SK-N-SH (cell line): ENCODE measurements at regions not wholly inside any gene's neighbourhood (a gene's known extent, or its start where the extent isn't known, plus 50 kb on each side); places are given as distances from the start of the nearest gene placed in this dataset.

Experiments
- CTCF ChIA-PET: fragments of 300-600, 350-600 bp; formaldehyde crosslinking; extraction: SDS; loops from one replicate; lab custom pipeline; 2021; lab: Yijun Ruan, JAX
- POLR2A ChIA-PET: fragments of 350-600 bp; sonication (Branson Sonifier 250); formaldehyde crosslinking; extraction: SDS; loops from one replicate; lab custom pipeline; 2020; ENCODE audit warnings: antibody characterized with exemption, inconsistent platforms; lab: Yijun Ruan, JAX
- DNase-seq: peaks from one replicate; pipeline ENCODE4 v3.0.0; 2012
- H2AFZ ChIP-seq: fragments of 200-600 bp; sonication (generic); 2 replicates; pipeline ENCODE4 v1.8.1; 2016; ENCODE audit warnings: antibody characterized with exemption, mild to moderate bottlenecking, low read depth
- H3F3A ChIP-seq: fragments of 200-600 bp; sonication (generic); replicated peaks from 2 replicates; pipeline ENCODE3; 2016; ENCODE audit warnings: antibody characterized with exemption, mild to moderate bottlenecking; ENCODE audit not compliant: insufficient read depth
- H3K27ac ChIP-seq, 2 experiments: fragments of 200-500 bp in 1 of 2; fragments of 200-600 bp in 1 of 2; sonication (Bioruptor generic) in 1 of 2; sonication (generic), shearing (Covaris generic) in 1 of 2; 2 replicates each; pipeline versions ENCODE4 v1.5.1 to v1.6.1; 2014 to 2016; ENCODE audit warnings: low read depth in 2 of 2, inconsistent platforms in 1 of 2, low read length in 1 of 2, mild to moderate bottlenecking in 1 of 2, mixed read lengths in 1 of 2
- H3K27me3 ChIP-seq: fragments of 200-600 bp; sonication (generic), shearing (Covaris generic); 2 replicates; pipeline ENCODE4 v1.6.1; 2016; ENCODE audit warnings: mixed run types; ENCODE audit not compliant: insufficient read depth
- H3K36me3 ChIP-seq, 2 experiments: fragments of 200-500 bp in 1 of 2; fragments of 200-600 bp in 1 of 2; sonication (Bioruptor generic) in 1 of 2; sonication (generic) in 1 of 2; replicated peaks in 1 of 2; 2 replicates each; pipeline versions ENCODE3 to v1.5.1; 2014 to 2016; ENCODE audit warnings: low read length in 1 of 2, mild to moderate bottlenecking in 1 of 2; ENCODE audit not compliant: insufficient read depth in 2 of 2, control insufficient read depth in 1 of 2
- H3K4me1 ChIP-seq, 2 experiments: fragments of 200-500 bp in 1 of 2; fragments of 200-600 bp in 1 of 2; sonication (Bioruptor generic) in 1 of 2; sonication (generic), shearing (Covaris generic) in 1 of 2; 2 replicates each; pipeline versions ENCODE4 v1.5.1 to v1.6.1; 2014 to 2016; ENCODE audit warnings: low read depth in 1 of 2, low read length in 1 of 2, mixed run types in 1 of 2; ENCODE audit not compliant: insufficient read depth in 2 of 2, control insufficient read depth in 1 of 2
- H3K4me2 ChIP-seq: fragments of 200-600 bp; sonication (generic), shearing (Covaris generic); 2 replicates; pipeline ENCODE4 v1.6.1; 2017; ENCODE audit warnings: mixed run types
- H3K4me3 ChIP-seq, 2 experiments: fragments of 200-500 bp in 1 of 2; fragments of 200-600 bp in 1 of 2; sonication (Bioruptor generic) in 1 of 2; sonication (generic), shearing (Covaris generic) in 1 of 2; 2 replicates each; pipeline versions ENCODE4 v1.5.1 to v1.8.1; 2014 to 2016; ENCODE audit warnings: low read depth in 2 of 2, inconsistent platforms in 1 of 2, low read length in 1 of 2, mild to moderate bottlenecking in 1 of 2, mixed read lengths in 1 of 2, moderate library complexity in 1 of 2
- H3K79me2 ChIP-seq: fragments of 200-600 bp; sonication (generic); 2 replicates; pipeline ENCODE4 v1.8.1; 2017; ENCODE audit warnings: mild to moderate bottlenecking; ENCODE audit not compliant: insufficient read depth
- H3K9ac ChIP-seq: fragments of 200-600 bp; sonication (generic); 2 replicates; pipeline ENCODE4 v1.6.1; 2017; ENCODE audit warnings: mixed run types
- H3K9me2 ChIP-seq: fragments of 200-600 bp; sonication (generic); 2 replicates; pipeline ENCODE4 v1.6.1; 2017; ENCODE audit warnings: mixed run types
- H3K9me3 ChIP-seq: fragments of 200-600 bp; sonication (generic); 2 replicates; pipeline ENCODE4 v1.6.1; 2017; ENCODE audit warnings: mixed run types, mild to moderate bottlenecking, moderate library complexity
- H4K20me1 ChIP-seq: fragments of 200-600 bp; sonication (generic); 2 replicates; pipeline ENCODE4 v1.6.1; 2017; ENCODE audit warnings: mild to moderate bottlenecking, mixed run types; ENCODE audit not compliant: insufficient read depth
- EZH2phosphoT487 ChIP-seq: fragments of 200-600 bp; sonication (generic); IDR thresholded peaks from 2 replicates; pipeline ENCODE4 v1.6.1; 2017; ENCODE audit warnings: low read depth, mixed run types, mild to moderate bottlenecking, antibody characterized with exemption, moderate library complexity, borderline replicate concordance
- FOXJ3 ChIP-seq: sonication (generic); formaldehyde crosslinking; IDR thresholded peaks from 2 replicates; pipeline ENCODE4 v1.5.1; 2020; ENCODE audit warnings: mild to moderate bottlenecking, missing genetic modification reagents
- GABPA ChIP-seq: IDR thresholded peaks from 2 replicates; pipeline ENCODE4 v1.4.0; 2012; ENCODE audit warnings: low read depth, mild to moderate bottlenecking
- JUND ChIP-seq: IDR thresholded peaks from 2 replicates; pipeline ENCODE4 v1.4.0; 2012
- MXI1 ChIP-seq: IDR thresholded peaks from 2 replicates; pipeline ENCODE4 v1.6.1; 2012; ENCODE audit warnings: mild to moderate bottlenecking, low read depth, low read length, improper control_type of control experiment
- RAD21 ChIP-seq: IDR thresholded peaks from 2 replicates; pipeline ENCODE4 v1.6.1; 2012; ENCODE audit warnings: mild to moderate bottlenecking, low read length
- RCOR1 ChIP-seq: fragments of 150-350 bp; IDR thresholded peaks from 2 replicates; pipeline ENCODE4 v1.6.1; 2017; ENCODE audit warnings: antibody characterized with exemption, low read length
- RXRA ChIP-seq: IDR thresholded peaks from 2 replicates; pipeline ENCODE4 v1.4.0; 2012; ENCODE audit warnings: low read depth, mild to moderate bottlenecking, borderline replicate concordance
- SIN3A ChIP-seq: IDR thresholded peaks from 2 replicates; pipeline ENCODE4 v1.6.1; 2012; ENCODE audit warnings: low read depth, mild to moderate bottlenecking, low read length, moderate library complexity, borderline replicate concordance
- TEAD4 ChIP-seq: IDR thresholded peaks from 2 replicates; pipeline ENCODE4 v1.4.0; 2012; ENCODE audit warnings: mild to moderate bottlenecking, borderline replicate concordance; ENCODE audit not compliant: insufficient read depth
- WGBS: methylation state at CpG from one replicate; pipeline ENCODE4 v1.1.6; 2017; ENCODE audit warnings: low lambda C conversion rate; 5-methylcytosine and 5-hydroxymethylcytosine counted together
- TF ChIP-seq, protein P1 (sequence below): IDR thresholded peaks from 2 replicates; pipeline ENCODE4 v1.6.1; 2012; ENCODE audit warnings: mild to moderate bottlenecking, low read depth, low read length, moderate library complexity
- TF ChIP-seq, protein P2 (sequence below): fragments of 200-600 bp; sonication (generic); IDR thresholded peaks from 2 replicates; pipeline ENCODE4 v1.6.1; 2017; ENCODE audit warnings: antibody characterized with exemption, mild to moderate bottlenecking, moderate library complexity

DNA sequence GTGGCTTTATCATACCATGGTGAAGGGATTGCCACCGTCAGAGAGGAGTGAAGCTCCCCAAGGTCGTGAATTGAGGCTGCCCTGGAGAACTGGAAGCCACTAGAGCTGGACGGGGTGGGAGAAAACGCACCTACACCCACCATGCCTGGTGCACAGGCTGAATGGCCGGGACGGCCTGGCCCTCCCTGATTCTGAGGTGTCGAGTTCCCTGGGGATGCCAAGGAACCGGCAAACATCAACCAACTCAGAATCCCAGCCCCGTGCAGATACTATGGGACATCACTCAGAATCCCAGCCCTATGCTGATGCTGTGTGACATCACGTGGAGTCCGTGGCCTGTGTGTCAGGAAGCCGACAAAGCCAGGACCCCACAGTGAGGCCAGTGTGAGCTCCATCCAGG, 650.0 kb downstream of the BRD1 start:
- Histone ChIP-seq H4K20me1 (no peaks in the 10 kb centered on the region), H3K4me1 (no peaks in the 10 kb centered on the region; a peak in 1 of 4 replicates), H3K9ac (no peak overlapping the region), H3F3A (no peaks in the 10 kb centered on the region), H3K9me2 (no peaks in the 10 kb centered on the region), H3K4me3 (no peak overlapping the region), H3K4me2 (no peak overlapping the region), H3K27ac (no peak overlapping the region), H2AFZ (no peak overlapping the region), H3K9me3 (no peaks in the 10 kb centered on the region), H3K79me2 (no peaks in the 10 kb centered on the region), H3K27me3 (no peaks in the 10 kb centered on the region; the same call in 1 of the 2 replicates), H3K36me3 (no peaks in the 10 kb centered on the region)
- WGBS = 0% methylated on average over 2 of the region's 12 CpGs
- DNase-seq = no peak
- ChIA-PET CTCF (no interaction called here), POLR2A (no interaction called here)
- no peak for TF ChIP-seq EZH2phosphoT487

DNA sequence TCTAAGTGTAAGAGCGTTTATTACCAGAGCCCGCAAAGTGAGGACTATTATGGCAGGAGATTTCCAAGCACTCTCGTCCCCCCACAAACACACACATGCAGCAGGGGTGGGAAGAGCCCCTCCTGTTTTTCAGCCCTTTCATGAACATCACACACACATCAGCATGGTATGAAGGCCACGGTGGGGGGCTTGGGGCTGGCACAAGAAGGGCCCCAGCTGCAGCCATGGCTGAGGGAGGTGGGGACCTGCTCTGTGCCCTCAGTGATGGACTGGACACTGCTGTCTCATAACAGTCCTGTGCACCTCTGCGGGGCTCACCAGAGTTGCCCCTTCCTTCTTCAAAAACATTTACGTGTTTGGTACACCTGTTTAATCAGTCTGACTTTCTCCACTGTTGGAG, 650.7 kb downstream of the BRD1 start:
- no peak overlapping the region for H3K4me3 ChIP-seq
- H3K27me3 ChIP-seq = no peaks in the 10 kb centered on the region; the same call in 1 of the 2 replicates
- H3K27ac ChIP-seq = no peak overlapping the region
- DNase-seq = no peak
- CTCF ChIA-PET = no interaction called here
- no peaks in the 10 kb centered on the region for H3K36me3 ChIP-seq
- no peaks in the 10 kb centered on the region for H4K20me1 ChIP-seq
- TF ChIP-seq GABPA (no peak), MXI1 (no peak), RCOR1 (no peak), JUND (no peak), TEAD4 (no peak)
- TF ChIP-seq, protein P1, sequence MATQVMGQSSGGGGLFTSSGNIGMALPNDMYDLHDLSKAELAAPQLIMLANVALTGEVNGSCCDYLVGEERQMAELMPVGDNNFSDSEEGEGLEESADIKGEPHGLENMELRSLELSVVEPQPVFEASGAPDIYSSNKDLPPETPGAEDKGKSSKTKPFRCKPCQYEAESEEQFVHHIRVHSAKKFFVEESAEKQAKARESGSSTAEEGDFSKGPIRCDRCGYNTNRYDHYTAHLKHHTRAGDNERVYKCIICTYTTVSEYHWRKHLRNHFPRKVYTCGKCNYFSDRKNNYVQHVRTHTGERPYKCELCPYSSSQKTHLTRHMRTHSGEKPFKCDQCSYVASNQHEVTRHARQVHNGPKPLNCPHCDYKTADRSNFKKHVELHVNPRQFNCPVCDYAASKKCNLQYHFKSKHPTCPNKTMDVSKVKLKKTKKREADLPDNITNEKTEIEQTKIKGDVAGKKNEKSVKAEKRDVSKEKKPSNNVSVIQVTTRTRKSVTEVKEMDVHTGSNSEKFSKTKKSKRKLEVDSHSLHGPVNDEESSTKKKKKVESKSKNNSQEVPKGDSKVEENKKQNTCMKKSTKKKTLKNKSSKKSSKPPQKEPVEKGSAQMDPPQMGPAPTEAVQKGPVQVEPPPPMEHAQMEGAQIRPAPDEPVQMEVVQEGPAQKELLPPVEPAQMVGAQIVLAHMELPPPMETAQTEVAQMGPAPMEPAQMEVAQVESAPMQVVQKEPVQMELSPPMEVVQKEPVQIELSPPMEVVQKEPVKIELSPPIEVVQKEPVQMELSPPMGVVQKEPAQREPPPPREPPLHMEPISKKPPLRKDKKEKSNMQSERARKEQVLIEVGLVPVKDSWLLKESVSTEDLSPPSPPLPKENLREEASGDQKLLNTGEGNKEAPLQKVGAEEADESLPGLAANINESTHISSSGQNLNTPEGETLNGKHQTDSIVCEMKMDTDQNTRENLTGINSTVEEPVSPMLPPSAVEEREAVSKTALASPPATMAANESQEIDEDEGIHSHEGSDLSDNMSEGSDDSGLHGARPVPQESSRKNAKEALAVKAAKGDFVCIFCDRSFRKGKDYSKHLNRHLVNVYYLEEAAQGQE = no peak
- TF ChIP-seq, all 33 proteins: peak for 0
- POLR2A ChIA-PET = no interaction called here
- Histone ChIP-seq H3K4me2 (no peak overlapping the region), H3K9me3 (no peaks in the 10 kb centered on the region), H3K4me1 (no peaks in the 10 kb centered on the region; a peak in 1 of 4 replicates), H2AFZ (no peak overlapping the region), H3K79me2 (no peaks in the 10 kb centered on the region), H3F3A (no peaks in the 10 kb centered on the region), H3K9me2 (no peaks in the 10 kb centered on the region), H3K9ac (no peak overlapping the region)
- WGBS = 19% methylated on average over 4 of the region's 6 CpGs

DNA sequence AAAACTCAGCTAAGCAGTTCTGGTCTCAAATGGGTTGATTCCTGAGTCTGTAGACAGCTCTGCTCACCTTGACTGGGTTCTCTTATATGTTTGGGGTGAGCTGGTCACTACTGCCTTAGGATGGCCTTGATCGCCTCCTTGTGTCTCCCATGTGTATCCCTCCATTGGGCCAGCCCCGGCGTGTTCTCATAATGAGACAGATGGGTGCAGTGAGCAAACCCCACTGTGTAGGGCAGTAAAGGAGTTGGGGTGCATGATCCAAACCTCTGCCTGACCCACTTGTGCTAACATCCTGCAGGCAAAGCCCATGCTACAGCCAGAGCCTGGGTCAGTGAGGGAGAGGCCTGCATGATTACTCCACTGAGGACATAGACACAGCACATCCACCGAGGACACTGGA, 657.6 kb downstream of the BRD1 start:
- POLR2A ChIA-PET = no interaction called here
- TF ChIP-seq RCOR1 = no peak
- peak; percentile 48 for TF ChIP-seq RAD21
- TF ChIP-seq, protein P2, sequence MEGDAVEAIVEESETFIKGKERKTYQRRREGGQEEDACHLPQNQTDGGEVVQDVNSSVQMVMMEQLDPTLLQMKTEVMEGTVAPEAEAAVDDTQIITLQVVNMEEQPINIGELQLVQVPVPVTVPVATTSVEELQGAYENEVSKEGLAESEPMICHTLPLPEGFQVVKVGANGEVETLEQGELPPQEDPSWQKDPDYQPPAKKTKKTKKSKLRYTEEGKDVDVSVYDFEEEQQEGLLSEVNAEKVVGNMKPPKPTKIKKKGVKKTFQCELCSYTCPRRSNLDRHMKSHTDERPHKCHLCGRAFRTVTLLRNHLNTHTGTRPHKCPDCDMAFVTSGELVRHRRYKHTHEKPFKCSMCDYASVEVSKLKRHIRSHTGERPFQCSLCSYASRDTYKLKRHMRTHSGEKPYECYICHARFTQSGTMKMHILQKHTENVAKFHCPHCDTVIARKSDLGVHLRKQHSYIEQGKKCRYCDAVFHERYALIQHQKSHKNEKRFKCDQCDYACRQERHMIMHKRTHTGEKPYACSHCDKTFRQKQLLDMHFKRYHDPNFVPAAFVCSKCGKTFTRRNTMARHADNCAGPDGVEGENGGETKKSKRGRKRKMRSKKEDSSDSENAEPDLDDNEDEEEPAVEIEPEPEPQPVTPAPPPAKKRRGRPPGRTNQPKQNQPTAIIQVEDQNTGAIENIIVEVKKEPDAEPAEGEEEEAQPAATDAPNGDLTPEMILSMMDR = no peak
- TF ChIP-seq FOXJ3 (CRISPR knock-in tag) = no peak
- TF ChIP-seq SIN3A = no peak
- TF ChIP-seq MXI1 = no peak
- TF ChIP-seq, protein P1 = no peak
- no peak for TF ChIP-seq RXRA
- TF ChIP-seq, all 33 proteins: peak for 1
- 65% methylated on average over 3 of the region's 4 CpGs for WGBS
- no peaks in the 10 kb centered on the region; a peak in 1 of 4 replicates for H3K4me1 ChIP-seq
- H4K20me1 ChIP-seq = no peaks in the 10 kb centered on the region
- H3F3A ChIP-seq = no peaks in the 10 kb centered on the region
- H3K79me2 ChIP-seq = no peaks in the 10 kb centered on the region
- no peak overlapping the region for H3K4me3 ChIP-seq
- no peak for DNase-seq
- H3K4me2 ChIP-seq = no peak overlapping the region
- H3K27me3 ChIP-seq = no peaks in the 10 kb centered on the region
- no peak overlapping the region for H3K27ac ChIP-seq
- no peaks in the 10 kb centered on the region for H3K9me3 ChIP-seq
- CTCF ChIA-PET = interaction anchor here (0.6 to 2.7 kb wide), 7 partner anchors 9 to 135 kb away, joined by 3 to 14 read pairs (median 4); no protein-coding TSS in a partner anchor
- no peak overlapping the region for H2AFZ ChIP-seq
- no peaks in the 10 kb centered on the region for H3K36me3 ChIP-seq
- H3K9me2 ChIP-seq = no peaks in the 10 kb centered on the region
- no peak overlapping the region for H3K9ac ChIP-seq
